HL-60 (cell line): ENCODE measurements at regions not wholly inside any gene's neighbourhood (a gene's known extent, or its start where the extent isn't known, plus 50 kb on each side); places are given as distances from the start of the nearest gene placed in this dataset.
A peak's percentile ranks its signal among the peaks of the same experiment; 100 is the strongest.

Source experiments
- DNase-seq, 2 experiments: peaks; one replicate each; pipeline ENCODE4 v3.0.0-alpha.2; 2010 to 2020; ENCODE audit warnings: low read depth in 1 of 2, low spot score in 1 of 2
- H3K27ac ChIP-seq: fragments of 250-450 bp; sonication (Bioruptor Pico); replicated peaks from 2 replicates; pipeline ENCODE4 v1.5.1; 2020; ENCODE audit warnings: mild to moderate bottlenecking, moderate library complexity
- H3K27me3 ChIP-seq: fragments of 250-450 bp; sonication (Bioruptor Pico); 2 replicates; pipeline ENCODE4 v1.5.1; 2021; ENCODE audit warnings: mild to moderate bottlenecking, moderate library complexity; ENCODE audit not compliant: insufficient read depth, poor library complexity, severe bottlenecking
- H3K4me3 ChIP-seq: replicated peaks from 2 replicates; pipeline ENCODE4 v1.5.1; 2011; ENCODE audit warnings: mild to moderate bottlenecking, control low read depth, low read length; ENCODE audit not compliant: insufficient read depth
- GABPA ChIP-seq: IDR thresholded peaks from 2 replicates; pipeline ENCODE4 v1.6.1; 2012; ENCODE audit warnings: low read depth
- POLR2AphosphoS5 ChIP-seq: IDR thresholded peaks from 2 replicates; pipeline ENCODE4 v1.6.1; 2012; ENCODE audit warnings: low read depth
- SPI1 ChIP-seq: IDR thresholded peaks from 2 replicates; pipeline ENCODE4 v1.6.1; 2012; ENCODE audit warnings: low read depth, mild to moderate bottlenecking, borderline replicate concordance
- TF ChIP-seq, protein P1 (sequence below): IDR thresholded peaks from 2 replicates; pipeline ENCODE4 v1.6.1; 2012; ENCODE audit warnings: low read depth; ENCODE audit not compliant: insufficient replicate concordance
- TF ChIP-seq, protein P2 (sequence below): IDR thresholded peaks from one replicate; pipeline ENCODE4 v1.5.1; 2011; ENCODE audit warnings: low read length, control low read depth, inconsistent platforms; ENCODE audit not compliant: insufficient read depth

DNA sequence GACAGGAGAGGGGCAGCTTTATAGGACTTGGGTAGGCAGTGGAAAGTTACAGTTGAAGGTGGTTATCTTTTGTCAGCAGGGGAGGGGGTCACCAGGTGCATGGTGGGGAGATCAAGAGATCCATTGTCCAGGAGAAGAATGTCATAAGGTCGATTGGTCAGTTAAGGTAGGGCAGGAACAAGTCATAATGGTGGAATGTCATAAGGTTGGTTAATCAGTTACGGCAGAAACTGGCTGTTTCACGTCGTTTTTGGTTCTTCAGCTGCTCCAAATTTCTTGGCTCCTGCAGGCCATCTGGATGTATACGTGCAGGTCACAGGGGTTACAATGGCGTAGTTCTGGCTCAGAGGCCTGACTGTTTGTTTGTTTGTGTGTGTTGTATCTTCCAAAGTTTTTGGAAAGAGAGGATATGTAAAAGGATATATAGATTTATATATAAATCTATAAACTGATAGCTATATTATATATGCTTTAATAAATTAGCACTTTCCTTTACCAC is 565.1 kb downstream of the ZNF385D start:
- no peak overlapping the region for H3K27ac ChIP-seq
- no peak for DNase-seq
- H3K4me3 ChIP-seq = no peak overlapping the region
- TF ChIP-seq POLR2AphosphoS5 = no peak
- TF ChIP-seq, protein P1, sequence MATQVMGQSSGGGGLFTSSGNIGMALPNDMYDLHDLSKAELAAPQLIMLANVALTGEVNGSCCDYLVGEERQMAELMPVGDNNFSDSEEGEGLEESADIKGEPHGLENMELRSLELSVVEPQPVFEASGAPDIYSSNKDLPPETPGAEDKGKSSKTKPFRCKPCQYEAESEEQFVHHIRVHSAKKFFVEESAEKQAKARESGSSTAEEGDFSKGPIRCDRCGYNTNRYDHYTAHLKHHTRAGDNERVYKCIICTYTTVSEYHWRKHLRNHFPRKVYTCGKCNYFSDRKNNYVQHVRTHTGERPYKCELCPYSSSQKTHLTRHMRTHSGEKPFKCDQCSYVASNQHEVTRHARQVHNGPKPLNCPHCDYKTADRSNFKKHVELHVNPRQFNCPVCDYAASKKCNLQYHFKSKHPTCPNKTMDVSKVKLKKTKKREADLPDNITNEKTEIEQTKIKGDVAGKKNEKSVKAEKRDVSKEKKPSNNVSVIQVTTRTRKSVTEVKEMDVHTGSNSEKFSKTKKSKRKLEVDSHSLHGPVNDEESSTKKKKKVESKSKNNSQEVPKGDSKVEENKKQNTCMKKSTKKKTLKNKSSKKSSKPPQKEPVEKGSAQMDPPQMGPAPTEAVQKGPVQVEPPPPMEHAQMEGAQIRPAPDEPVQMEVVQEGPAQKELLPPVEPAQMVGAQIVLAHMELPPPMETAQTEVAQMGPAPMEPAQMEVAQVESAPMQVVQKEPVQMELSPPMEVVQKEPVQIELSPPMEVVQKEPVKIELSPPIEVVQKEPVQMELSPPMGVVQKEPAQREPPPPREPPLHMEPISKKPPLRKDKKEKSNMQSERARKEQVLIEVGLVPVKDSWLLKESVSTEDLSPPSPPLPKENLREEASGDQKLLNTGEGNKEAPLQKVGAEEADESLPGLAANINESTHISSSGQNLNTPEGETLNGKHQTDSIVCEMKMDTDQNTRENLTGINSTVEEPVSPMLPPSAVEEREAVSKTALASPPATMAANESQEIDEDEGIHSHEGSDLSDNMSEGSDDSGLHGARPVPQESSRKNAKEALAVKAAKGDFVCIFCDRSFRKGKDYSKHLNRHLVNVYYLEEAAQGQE = no peak
- TF ChIP-seq, protein P2, sequence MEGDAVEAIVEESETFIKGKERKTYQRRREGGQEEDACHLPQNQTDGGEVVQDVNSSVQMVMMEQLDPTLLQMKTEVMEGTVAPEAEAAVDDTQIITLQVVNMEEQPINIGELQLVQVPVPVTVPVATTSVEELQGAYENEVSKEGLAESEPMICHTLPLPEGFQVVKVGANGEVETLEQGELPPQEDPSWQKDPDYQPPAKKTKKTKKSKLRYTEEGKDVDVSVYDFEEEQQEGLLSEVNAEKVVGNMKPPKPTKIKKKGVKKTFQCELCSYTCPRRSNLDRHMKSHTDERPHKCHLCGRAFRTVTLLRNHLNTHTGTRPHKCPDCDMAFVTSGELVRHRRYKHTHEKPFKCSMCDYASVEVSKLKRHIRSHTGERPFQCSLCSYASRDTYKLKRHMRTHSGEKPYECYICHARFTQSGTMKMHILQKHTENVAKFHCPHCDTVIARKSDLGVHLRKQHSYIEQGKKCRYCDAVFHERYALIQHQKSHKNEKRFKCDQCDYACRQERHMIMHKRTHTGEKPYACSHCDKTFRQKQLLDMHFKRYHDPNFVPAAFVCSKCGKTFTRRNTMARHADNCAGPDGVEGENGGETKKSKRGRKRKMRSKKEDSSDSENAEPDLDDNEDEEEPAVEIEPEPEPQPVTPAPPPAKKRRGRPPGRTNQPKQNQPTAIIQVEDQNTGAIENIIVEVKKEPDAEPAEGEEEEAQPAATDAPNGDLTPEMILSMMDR = no peak
- TF ChIP-seq GABPA = no peak
- no peak for TF ChIP-seq SPI1
- H3K27me3 ChIP-seq = no peaks in the 10 kb centered on the region

DNA sequence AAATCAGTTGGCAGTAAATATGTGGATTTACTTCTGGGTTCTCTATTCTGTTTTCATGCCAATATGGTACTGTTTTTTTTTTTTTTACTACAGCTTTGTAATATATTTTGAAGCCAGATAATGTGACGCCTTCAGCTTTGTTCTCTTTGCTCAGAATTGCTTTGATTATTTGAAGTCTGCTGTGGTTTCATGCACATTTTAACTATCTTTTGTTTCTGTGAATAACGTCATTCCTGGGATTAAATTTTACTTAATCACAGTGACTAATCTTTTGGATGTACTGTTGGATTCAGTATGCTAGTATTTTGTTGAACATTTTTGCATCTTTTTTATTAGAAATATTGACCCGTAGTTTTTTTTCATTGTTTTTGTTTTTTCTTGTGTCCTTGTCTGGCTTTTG is 576.5 kb downstream of the ZNF385D start:
- Histone ChIP-seq H3K4me3 (no peak overlapping the region), H3K27ac (no peak overlapping the region), H3K27me3 (no peaks in the 10 kb centered on the region)
- DNase-seq = no peak
- TF ChIP-seq, protein P2 = no peak
- TF ChIP-seq SPI1 = no peak
- TF ChIP-seq, protein P1 = no peak
- TF ChIP-seq GABPA = no peak
- no peak for TF ChIP-seq POLR2AphosphoS5

DNA sequence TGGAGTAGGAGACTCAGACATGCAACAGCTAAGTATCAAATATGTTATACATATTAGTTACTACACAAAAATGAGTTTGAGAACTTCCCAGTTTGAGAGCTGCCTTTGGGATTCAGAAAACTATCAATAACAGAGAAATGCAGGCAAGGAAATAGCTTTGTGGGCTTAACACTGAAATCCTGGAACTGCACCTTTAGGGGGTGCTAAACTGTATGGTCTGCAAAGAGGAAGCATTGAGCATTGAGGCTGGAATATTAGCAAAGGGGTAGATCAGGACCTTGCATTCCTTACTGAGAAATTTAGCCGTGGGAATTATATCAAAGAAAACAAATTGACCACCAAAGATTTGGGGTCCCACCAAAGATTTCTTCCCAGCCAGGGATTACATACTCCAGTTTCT is 580.0 kb downstream of the ZNF385D start:
- Histone ChIP-seq H3K27ac (no peak overlapping the region), H3K4me3 (no peak overlapping the region), H3K27me3 (no peaks in the 10 kb centered on the region)
- TF ChIP-seq GABPA = no peak
- TF ChIP-seq, protein P1 = no peak
- TF ChIP-seq, protein P2 = peak; percentile 49
- DNase-seq = peak in 1 of 2 experiments; percentile 4
